ENCODE measurements at regions not wholly inside any gene's neighbourhood (a gene's known extent, or its start where the extent isn't known, plus 50 kb on each side); places are given as distances from the start of the nearest gene placed in this dataset.

DNA sequence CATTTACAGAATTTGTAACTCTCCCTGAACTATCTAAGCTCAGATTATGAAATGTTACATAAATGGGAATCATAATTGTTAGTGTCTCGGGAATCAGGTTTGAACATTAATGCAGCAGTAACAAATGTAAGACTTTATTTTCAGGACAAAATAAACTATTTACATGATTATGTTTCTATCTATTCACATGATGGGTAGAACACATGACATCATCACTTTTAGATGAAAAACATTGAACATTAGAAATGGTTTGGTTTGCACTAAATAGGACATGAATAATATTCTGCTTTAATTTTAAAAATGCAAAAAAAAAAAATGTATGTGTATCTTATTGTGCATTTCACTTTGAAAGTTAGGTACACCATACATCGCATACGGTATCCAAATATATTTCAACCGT, 745.5 kb upstream of the POT1 start:
- DNase-seq (ENCODE audit: low spot score in 2 of 2) = no peak
- TF ChIP-seq, protein P1, sequence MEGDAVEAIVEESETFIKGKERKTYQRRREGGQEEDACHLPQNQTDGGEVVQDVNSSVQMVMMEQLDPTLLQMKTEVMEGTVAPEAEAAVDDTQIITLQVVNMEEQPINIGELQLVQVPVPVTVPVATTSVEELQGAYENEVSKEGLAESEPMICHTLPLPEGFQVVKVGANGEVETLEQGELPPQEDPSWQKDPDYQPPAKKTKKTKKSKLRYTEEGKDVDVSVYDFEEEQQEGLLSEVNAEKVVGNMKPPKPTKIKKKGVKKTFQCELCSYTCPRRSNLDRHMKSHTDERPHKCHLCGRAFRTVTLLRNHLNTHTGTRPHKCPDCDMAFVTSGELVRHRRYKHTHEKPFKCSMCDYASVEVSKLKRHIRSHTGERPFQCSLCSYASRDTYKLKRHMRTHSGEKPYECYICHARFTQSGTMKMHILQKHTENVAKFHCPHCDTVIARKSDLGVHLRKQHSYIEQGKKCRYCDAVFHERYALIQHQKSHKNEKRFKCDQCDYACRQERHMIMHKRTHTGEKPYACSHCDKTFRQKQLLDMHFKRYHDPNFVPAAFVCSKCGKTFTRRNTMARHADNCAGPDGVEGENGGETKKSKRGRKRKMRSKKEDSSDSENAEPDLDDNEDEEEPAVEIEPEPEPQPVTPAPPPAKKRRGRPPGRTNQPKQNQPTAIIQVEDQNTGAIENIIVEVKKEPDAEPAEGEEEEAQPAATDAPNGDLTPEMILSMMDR (IDR thresholded peaks at IDR 0.05) = no peak
- TF ChIP-seq POLR2A (IDR thresholded peaks at IDR 0.05) = no peak
- intact Hi-C loops (cut with DNase I; ENCODE audit: low total_unique reads) = no loop called here
- WGBS, 2 donors = 92% methylated on average over 4 of the region's 4 CpGs
- no peak overlapping the region for H3K4me3 ChIP-seq (ENCODE audit: low read depth, poor library complexity, severe bottlenecking)

DNA sequence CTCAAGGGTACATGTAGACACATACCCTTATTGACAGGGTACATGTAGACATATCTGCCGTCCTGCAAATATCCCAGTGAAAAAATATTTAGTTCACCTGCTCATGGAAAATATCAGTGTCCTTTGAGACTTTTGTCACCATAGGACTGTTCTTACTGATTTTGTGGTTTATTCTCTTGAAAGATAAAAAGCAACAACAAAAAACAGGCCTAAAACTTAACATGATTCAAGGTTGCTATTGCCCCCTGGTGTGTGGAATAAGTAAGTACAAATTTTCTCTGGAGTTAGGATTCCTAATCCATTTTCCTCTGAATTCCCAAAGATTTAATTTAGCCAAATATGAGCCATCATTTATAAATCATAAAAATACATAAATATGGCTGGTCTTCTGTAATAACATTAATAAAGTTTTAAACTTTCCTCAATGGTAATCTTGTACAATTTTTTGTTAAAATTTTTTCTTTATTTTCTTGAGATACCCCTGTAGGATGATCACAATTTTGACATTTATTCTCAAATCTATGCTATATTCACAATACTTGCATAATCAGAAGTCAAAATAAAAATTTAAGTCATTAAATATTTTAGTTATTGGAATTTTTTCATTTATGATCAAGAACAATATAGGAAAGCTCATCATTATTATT, 741.4 kb upstream of the POT1 start:
- no peak for TF ChIP-seq POLR2A (IDR thresholded peaks at IDR 0.05)
- TF ChIP-seq, protein P1 (IDR thresholded peaks at IDR 0.05) = no peak
- no peak overlapping the region for H3K4me3 ChIP-seq (ENCODE audit: low read depth, poor library complexity, severe bottlenecking)
- intact Hi-C loops (cut with DNase I; ENCODE audit: low total_unique reads) = no loop called here
- DNase-seq (ENCODE audit: low spot score in 2 of 2) = no peak
- WGBS, 2 donors = 76 to 95% methylated on average over 1 of the region's 1 CpG

DNA sequence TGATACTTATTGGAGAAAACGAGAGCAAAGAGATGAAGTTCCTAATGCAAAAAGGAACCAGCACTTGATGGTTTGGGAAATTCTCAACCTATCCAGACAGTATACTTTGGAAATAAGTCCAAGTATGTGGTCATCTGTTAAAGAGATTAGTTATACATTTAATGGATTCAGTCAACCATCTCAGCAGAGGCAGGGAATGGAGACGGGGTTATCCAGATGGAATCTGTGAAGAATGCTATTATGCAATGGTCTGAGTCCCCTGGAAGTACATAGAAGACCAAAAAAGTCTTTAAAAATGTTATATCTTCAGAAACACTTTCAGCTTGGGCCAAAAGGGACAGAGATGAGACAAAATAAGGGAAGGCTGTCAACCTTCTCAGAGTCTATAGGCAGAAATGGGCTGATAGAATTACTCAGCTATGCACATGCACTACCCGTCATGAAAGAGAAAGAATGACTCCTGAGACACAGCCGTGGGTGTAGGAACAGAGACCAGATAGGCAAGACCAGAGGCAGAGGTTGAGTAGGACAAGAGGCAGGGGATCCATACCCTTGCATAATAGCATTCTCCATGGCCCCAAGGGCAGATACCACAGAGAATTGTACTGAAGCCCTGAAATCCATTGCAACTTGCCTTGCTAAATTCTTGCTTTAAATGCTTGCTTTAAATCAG, 738.8 kb upstream of the POT1 start:
- H3K4me3 ChIP-seq (ENCODE audit: low read depth, poor library complexity, severe bottlenecking) = no peak overlapping the region
- TF ChIP-seq, protein P1 (IDR thresholded peaks at IDR 0.05) = no peak
- no peak for TF ChIP-seq POLR2A (IDR thresholded peaks at IDR 0.05)
- intact Hi-C loops (cut with DNase I; ENCODE audit: low total_unique reads) = no loop called here
- DNase-seq (ENCODE audit: low spot score in 2 of 2) = no peak
- 70 to 78% methylated on average over 4 of the region's 4 CpGs for WGBS, 2 donors

DNA sequence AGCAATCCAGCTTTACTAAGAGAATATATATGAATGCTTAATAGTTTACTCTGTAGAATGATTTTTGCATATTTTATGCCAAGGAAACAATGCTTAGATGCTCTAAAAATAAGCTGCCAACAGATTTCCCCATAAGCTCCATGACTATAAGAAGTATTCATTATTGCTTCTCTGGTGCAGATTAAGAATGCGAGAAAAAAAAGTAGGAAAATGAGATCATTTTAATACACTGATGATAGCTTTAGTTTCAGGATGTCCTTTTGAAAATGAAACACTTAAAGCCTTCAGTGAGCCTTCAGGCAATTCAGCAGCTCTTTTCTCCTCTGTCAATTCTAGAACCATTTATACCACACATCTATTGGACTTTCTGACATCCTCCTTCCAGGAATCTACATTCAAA, 735.0 kb upstream of the POT1 start:
- no peak for TF ChIP-seq POLR2A (IDR thresholded peaks at IDR 0.05)
- TF ChIP-seq, protein P1 (IDR thresholded peaks at IDR 0.05) = no peak
- WGBS, 2 donors = 83 to 90% methylated on average over 1 of the region's 1 CpG
- intact Hi-C loops (cut with DNase I; ENCODE audit: low total_unique reads) = no loop called here
- DNase-seq (ENCODE audit: low spot score in 2 of 2) = no peak
- H3K4me3 ChIP-seq (ENCODE audit: low read depth, poor library complexity, severe bottlenecking) = no peak overlapping the region

DNA sequence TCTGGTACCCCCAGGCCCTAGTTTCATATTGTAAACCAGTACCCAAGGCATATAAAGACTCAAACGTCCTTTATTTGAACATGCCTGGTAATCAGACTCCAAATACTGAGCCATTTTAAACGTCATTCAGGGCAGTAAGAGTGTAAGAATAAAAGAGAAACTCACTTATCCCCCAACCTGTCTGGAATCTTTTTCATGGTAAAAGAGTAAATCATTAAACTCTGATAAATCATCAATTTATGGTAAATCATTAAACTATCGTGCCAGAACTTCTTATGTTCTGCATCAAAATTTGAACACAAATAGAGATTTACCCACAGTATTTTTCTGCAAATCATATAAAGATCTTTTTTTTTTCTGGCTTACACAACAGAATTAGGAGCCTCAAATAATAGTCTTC, 734.3 kb upstream of the POT1 start:
- TF ChIP-seq POLR2A (IDR thresholded peaks at IDR 0.05) = no peak
- TF ChIP-seq, protein P1 (IDR thresholded peaks at IDR 0.05) = no peak

More for the DNA sequence above, 734.3 kb upstream of the POT1 start:
- DNase-seq (ENCODE audit: low spot score in 2 of 2) = no peak
- intact Hi-C loops (cut with DNase I; ENCODE audit: low total_unique reads) = no loop called here
- 46 to 60% methylated on average over 3 of the region's 3 CpGs for WGBS, 2 donors
- H3K4me3 ChIP-seq (ENCODE audit: low read depth, poor library complexity, severe bottlenecking) = no peak overlapping the region
